Fibroblast of lung (primary cell): ENCODE measurements at regions not wholly inside any gene's neighbourhood (a gene's known extent, or its start where the extent isn't known, plus 50 kb on each side); places are given as distances from the start of the nearest gene placed in this dataset.

Experiments
- EZH2 ChIP-seq: IDR thresholded peaks from 2 replicates; pipeline ENCODE4 v1.5.1; 2012; ENCODE audit warnings: low read length, control low read depth, mild to moderate bottlenecking; ENCODE audit errors: missing control alignments
- TF ChIP-seq, protein P1 (sequence below), 2 donors: IDR thresholded peaks in 1 of 2; conservative IDR thresholded peaks in 1 of 2; 1 replicate in 1 of 2; 2 replicates in 1 of 2; pipeline ENCODE4 v1.5.1; 2011 to 2012; ENCODE audit warnings: low read length in 2 of 2, control low read depth in 1 of 2, inconsistent platforms in 1 of 2, low read depth in 1 of 2, mild to moderate bottlenecking in 1 of 2

DNA sequence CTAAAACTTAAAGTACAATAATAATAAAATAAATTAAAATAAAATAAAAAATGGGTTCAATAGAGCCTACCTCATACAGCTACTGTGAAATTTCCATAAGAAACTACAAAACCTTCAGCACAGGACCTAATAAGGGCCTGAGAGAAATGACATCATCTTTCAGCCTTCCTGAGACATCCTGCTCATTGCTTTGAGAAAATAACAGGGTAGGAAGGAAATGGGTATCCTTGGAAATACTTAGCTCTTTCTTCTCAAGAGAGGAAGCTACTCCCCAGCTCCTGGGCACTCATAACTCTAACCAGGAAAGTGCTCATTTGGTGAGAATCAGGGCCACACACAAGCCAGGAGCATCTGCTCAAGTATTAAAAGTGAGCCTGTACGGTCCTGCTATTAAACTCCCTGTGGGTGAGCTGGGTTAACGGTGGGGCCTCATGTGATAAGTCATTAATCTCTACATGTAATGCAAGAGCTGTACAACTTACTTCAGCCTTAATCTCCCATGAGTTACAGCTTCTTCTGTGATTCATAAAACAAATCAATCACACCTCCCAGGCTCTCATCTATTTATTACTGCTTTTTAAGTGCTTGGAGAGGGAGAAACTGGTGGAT lies 141.4 kb downstream of the MAFB start:
- TF ChIP-seq, protein P1, sequence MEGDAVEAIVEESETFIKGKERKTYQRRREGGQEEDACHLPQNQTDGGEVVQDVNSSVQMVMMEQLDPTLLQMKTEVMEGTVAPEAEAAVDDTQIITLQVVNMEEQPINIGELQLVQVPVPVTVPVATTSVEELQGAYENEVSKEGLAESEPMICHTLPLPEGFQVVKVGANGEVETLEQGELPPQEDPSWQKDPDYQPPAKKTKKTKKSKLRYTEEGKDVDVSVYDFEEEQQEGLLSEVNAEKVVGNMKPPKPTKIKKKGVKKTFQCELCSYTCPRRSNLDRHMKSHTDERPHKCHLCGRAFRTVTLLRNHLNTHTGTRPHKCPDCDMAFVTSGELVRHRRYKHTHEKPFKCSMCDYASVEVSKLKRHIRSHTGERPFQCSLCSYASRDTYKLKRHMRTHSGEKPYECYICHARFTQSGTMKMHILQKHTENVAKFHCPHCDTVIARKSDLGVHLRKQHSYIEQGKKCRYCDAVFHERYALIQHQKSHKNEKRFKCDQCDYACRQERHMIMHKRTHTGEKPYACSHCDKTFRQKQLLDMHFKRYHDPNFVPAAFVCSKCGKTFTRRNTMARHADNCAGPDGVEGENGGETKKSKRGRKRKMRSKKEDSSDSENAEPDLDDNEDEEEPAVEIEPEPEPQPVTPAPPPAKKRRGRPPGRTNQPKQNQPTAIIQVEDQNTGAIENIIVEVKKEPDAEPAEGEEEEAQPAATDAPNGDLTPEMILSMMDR (conservative IDR thresholded peaks at IDR 0.05 in 1 of 2, IDR thresholded peaks at IDR 0.05 in 1 of 2; ENCODE audit: low read depth in 1 of 2, low read length in 2 of 2) = no peak
- no peak for TF ChIP-seq EZH2
